GM19467 (cell line): ENCODE measurements at regions not wholly inside any gene's neighbourhood (a gene's known extent, or its start where the extent isn't known, plus 50 kb on each side); places are given as distances from the start of the nearest gene placed in this dataset.

Experiments
- ATAC-seq: cut with Tn5 transposase; IDR thresholded peaks from one replicate; pipeline ENCODE4 v1.9.1; 2021; ENCODE audit warnings: mild to moderate bottlenecking, moderate library complexity; ENCODE audit not compliant: unreplicated experiment

GRCh38 chr7:35355199-35355598 is 101.3 kb upstream of the TBX20 start:
- ATAC-seq, result no peak

GRCh38 chr7:35353481-35353880 is 99.6 kb upstream of the TBX20 start:
- ATAC-seq, result no peak

GRCh38 chr7:35351466-35351865 is 97.6 kb upstream of the TBX20 start:
- no peak for ATAC-seq

- no peak for ATAC-seq
These were observed 94.9 kb upstream of the TBX20 start for GRCh38 chr7:35348611-35349400.

- no peak for ATAC-seq
These were observed 88.9 kb upstream of the TBX20 start for GRCh38 chr7:35342786-35343185.

- no peak for ATAC-seq
These were observed 85.9 kb upstream of the TBX20 start for GRCh38 chr7:35339811-35340210.

GRCh38 chr7:35336444-35336843 is 82.5 kb upstream of the TBX20 start:
- no peak for ATAC-seq

- no peak for ATAC-seq
These were observed 80.6 kb upstream of the TBX20 start for GRCh38 chr7:35334506-35334905.

- no peak for ATAC-seq
These were observed 79.4 kb upstream of the TBX20 start for GRCh38 chr7:35333265-35333664.

- no peak for ATAC-seq
These were observed 78.1 kb upstream of the TBX20 start for GRCh38 chr7:35331730-35332678.

GRCh38 chr7:35329026-35329425 is 75.1 kb upstream of the TBX20 start:
- ATAC-seq, result no peak

- ATAC-seq, result no peak
These were observed 65.7 kb upstream of the TBX20 start for GRCh38 chr7:35319606-35320005.

GRCh38 chr7:35316549-35316948 is 62.6 kb upstream of the TBX20 start:
- ATAC-seq, result no peak

- no peak for ATAC-seq
These were observed 61.6 kb upstream of the TBX20 start for GRCh38 chr7:35315517-35315916.

- ATAC-seq, result no peak
These were observed 60.5 kb upstream of the TBX20 start for GRCh38 chr7:35314354-35314753.

- no peak for ATAC-seq
These were observed 59.7 kb upstream of the TBX20 start for GRCh38 chr7:35313575-35313974.
